ENCODE measurements at regions not wholly inside any gene's neighbourhood (a gene's known extent, or its start where the extent isn't known, plus 50 kb on each side); places are given as distances from the start of the nearest gene placed in this dataset.

- TF ChIP-seq CTCF (IDR thresholded peaks at IDR 0.05) (no peak), POLR2A (IDR thresholded peaks at IDR 0.05) (no peak)
Measured at GRCh38 chr18:38520786-38521185, 955.2 kb upstream of the CELF4 start.
